ENCODE measurements at regions not wholly inside any gene's neighbourhood (a gene's known extent, or its start where the extent isn't known, plus 50 kb on each side); places are given as distances from the start of the nearest gene placed in this dataset.

DNA sequence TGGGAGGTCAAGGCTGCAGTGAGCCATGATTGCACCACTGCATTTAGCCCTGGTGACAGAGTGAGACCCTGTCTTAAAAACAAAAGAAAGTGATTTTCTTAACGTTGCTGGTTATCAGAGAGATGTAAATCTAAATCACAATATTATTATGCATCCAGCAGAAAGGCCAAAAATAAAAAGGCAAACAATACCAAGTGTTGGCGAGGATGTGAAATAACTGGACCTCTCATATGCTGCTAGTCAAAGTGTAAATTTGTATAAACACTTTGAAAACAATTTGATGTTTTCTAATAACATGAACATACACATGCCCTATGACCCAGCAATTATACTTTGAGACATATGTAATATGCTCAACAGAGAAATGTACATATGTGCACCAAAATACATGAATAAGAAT is 110.7 kb upstream of the CNTLN start:
- no peak for TF ChIP-seq MXI1 (conservative IDR thresholded peaks at IDR 0.05; ENCODE audit: poor library complexity, severe bottlenecking)
- TF ChIP-seq EZH2 (IDR thresholded peaks at IDR 0.05; ENCODE audit: borderline replicate concordance, insufficient read depth, low read length, poor library complexity, severe bottlenecking) = no peak
- no peak for TF ChIP-seq POLR2AphosphoS5 (IDR thresholded peaks at IDR 0.05)
- TF ChIP-seq, protein P1, sequence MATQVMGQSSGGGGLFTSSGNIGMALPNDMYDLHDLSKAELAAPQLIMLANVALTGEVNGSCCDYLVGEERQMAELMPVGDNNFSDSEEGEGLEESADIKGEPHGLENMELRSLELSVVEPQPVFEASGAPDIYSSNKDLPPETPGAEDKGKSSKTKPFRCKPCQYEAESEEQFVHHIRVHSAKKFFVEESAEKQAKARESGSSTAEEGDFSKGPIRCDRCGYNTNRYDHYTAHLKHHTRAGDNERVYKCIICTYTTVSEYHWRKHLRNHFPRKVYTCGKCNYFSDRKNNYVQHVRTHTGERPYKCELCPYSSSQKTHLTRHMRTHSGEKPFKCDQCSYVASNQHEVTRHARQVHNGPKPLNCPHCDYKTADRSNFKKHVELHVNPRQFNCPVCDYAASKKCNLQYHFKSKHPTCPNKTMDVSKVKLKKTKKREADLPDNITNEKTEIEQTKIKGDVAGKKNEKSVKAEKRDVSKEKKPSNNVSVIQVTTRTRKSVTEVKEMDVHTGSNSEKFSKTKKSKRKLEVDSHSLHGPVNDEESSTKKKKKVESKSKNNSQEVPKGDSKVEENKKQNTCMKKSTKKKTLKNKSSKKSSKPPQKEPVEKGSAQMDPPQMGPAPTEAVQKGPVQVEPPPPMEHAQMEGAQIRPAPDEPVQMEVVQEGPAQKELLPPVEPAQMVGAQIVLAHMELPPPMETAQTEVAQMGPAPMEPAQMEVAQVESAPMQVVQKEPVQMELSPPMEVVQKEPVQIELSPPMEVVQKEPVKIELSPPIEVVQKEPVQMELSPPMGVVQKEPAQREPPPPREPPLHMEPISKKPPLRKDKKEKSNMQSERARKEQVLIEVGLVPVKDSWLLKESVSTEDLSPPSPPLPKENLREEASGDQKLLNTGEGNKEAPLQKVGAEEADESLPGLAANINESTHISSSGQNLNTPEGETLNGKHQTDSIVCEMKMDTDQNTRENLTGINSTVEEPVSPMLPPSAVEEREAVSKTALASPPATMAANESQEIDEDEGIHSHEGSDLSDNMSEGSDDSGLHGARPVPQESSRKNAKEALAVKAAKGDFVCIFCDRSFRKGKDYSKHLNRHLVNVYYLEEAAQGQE (IDR thresholded peaks at IDR 0.05; ENCODE audit: borderline replicate concordance) = no peak
- no peak for TF ChIP-seq TAF1 (IDR thresholded peaks at IDR 0.05; ENCODE audit: low read depth)
- no peak for TF ChIP-seq EP300 (conservative IDR thresholded peaks at IDR 0.05; ENCODE audit: poor library complexity, severe bottlenecking)
- no peak for TF ChIP-seq RAD21 (conservative IDR thresholded peaks at IDR 0.05)
- TF ChIP-seq, protein P2, sequence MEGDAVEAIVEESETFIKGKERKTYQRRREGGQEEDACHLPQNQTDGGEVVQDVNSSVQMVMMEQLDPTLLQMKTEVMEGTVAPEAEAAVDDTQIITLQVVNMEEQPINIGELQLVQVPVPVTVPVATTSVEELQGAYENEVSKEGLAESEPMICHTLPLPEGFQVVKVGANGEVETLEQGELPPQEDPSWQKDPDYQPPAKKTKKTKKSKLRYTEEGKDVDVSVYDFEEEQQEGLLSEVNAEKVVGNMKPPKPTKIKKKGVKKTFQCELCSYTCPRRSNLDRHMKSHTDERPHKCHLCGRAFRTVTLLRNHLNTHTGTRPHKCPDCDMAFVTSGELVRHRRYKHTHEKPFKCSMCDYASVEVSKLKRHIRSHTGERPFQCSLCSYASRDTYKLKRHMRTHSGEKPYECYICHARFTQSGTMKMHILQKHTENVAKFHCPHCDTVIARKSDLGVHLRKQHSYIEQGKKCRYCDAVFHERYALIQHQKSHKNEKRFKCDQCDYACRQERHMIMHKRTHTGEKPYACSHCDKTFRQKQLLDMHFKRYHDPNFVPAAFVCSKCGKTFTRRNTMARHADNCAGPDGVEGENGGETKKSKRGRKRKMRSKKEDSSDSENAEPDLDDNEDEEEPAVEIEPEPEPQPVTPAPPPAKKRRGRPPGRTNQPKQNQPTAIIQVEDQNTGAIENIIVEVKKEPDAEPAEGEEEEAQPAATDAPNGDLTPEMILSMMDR (IDR thresholded peaks at IDR 0.05; ENCODE audit: poor library complexity, severe bottlenecking) = no peak
- TF ChIP-seq SMC3 (conservative IDR thresholded peaks at IDR 0.05; ENCODE audit: poor library complexity) = no peak
- Histone ChIP-seq H3K4me2 (ENCODE audit: low read length) (no peak overlapping the region), H3K27me3 (ENCODE audit: insufficient read depth, low read depth, low read length) (no peaks in the 10 kb centered on the region), H3K4me3 (ENCODE audit: low read length) (no peak overlapping the region), H3F3A (ENCODE audit: insufficient read depth, low read length, poor library complexity, severe bottlenecking) (no peaks in the 10 kb centered on the region), H3K79me2 (replicated peaks; ENCODE audit: insufficient read depth, low read length) (no peaks in the 10 kb centered on the region), H2AFZ (ENCODE audit: low read depth, low read length) (no peak overlapping the region), H3K9me3 (ENCODE audit: low read length) (no peaks in the 10 kb centered on the region), H3K9me2 (ENCODE audit: insufficient read depth, low read length) (no peaks in the 10 kb centered on the region), H3K9ac (ENCODE audit: low read length) (no peak overlapping the region), H3K27ac (ENCODE audit: low read length) (no peak overlapping the region), H3K36me3 (ENCODE audit: insufficient read depth, low read length) (no peaks in the 10 kb centered on the region), H4K20me1 (ENCODE audit: insufficient read depth) (no peaks in the 10 kb centered on the region)

DNA sequence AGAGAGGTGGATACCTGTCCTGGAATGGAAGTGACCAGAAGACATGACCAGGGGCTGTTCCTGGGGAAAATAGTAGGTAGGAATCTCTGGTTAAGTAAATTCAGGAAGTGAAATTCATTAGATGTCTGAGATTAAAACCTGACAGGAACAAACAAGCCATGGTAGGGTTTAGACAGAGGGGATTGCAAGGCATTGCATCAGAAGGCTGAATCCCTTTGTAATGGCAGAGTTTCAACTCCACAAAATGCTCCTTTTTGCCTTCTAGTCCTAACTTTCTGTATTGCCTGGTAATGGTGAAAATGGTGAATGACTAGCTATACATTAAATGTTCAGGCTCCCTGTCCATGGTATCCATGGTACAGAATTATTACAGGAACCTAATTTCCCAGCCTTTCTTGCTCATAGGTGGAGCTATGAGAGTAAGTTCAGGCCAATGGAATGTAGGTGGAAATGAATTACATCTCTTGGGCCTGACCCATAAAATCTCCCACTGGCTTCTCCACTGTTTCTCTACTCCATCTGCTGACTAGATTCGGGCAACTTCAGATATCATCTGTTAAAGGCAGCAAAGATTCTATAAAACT is 113.4 kb upstream of the CNTLN start:
- H3K4me3 ChIP-seq (ENCODE audit: low read length) = no peak overlapping the region
- no peaks in the 10 kb centered on the region for H3K9me2 ChIP-seq (ENCODE audit: insufficient read depth, low read length)
- no peaks in the 10 kb centered on the region for H3F3A ChIP-seq (ENCODE audit: insufficient read depth, low read length, poor library complexity, severe bottlenecking)
- no peak overlapping the region for H3K9ac ChIP-seq (ENCODE audit: low read length)
- H3K27me3 ChIP-seq (ENCODE audit: insufficient read depth, low read depth, low read length) = no peaks in the 10 kb centered on the region
- no peak overlapping the region for H3K4me2 ChIP-seq (ENCODE audit: low read length)
- H3K36me3 ChIP-seq (ENCODE audit: insufficient read depth, low read length) = no peaks in the 10 kb centered on the region
- H3K27ac ChIP-seq (ENCODE audit: low read length) = no peak overlapping the region
- H4K20me1 ChIP-seq (ENCODE audit: insufficient read depth) = no peaks in the 10 kb centered on the region
- no peak overlapping the region for H2AFZ ChIP-seq (ENCODE audit: low read depth, low read length)
- H3K79me2 ChIP-seq (replicated peaks; ENCODE audit: insufficient read depth, low read length) = no peaks in the 10 kb centered on the region
- TF ChIP-seq SMC3 (conservative IDR thresholded peaks at IDR 0.05; ENCODE audit: poor library complexity) = no peak
- TF ChIP-seq, protein P1 (IDR thresholded peaks at IDR 0.05; ENCODE audit: borderline replicate concordance) = no peak
- TF ChIP-seq TAF1 (IDR thresholded peaks at IDR 0.05; ENCODE audit: low read depth) = no peak
- TF ChIP-seq RAD21 (conservative IDR thresholded peaks at IDR 0.05) = no peak
- TF ChIP-seq POLR2AphosphoS5 (IDR thresholded peaks at IDR 0.05) = no peak
- no peak for TF ChIP-seq EP300 (conservative IDR thresholded peaks at IDR 0.05; ENCODE audit: poor library complexity, severe bottlenecking)
- TF ChIP-seq EZH2 (IDR thresholded peaks at IDR 0.05; ENCODE audit: borderline replicate concordance, insufficient read depth, low read length, poor library complexity, severe bottlenecking) = no peak
- TF ChIP-seq, protein P2 (IDR thresholded peaks at IDR 0.05; ENCODE audit: poor library complexity, severe bottlenecking) = no peak
- no peak for TF ChIP-seq MXI1 (conservative IDR thresholded peaks at IDR 0.05; ENCODE audit: poor library complexity, severe bottlenecking)
- H3K9me3 ChIP-seq (ENCODE audit: low read length) = no peaks in the 10 kb centered on the region
